Endothelial cell of umbilical vein (primary cell): ENCODE measurements at regions not wholly inside any gene's neighbourhood (a gene's known extent, or its start where the extent isn't known, plus 50 kb on each side); places are given as distances from the start of the nearest gene placed in this dataset.

Experiments used
- BruUV-seq: library from RNA; stranded (reverse); fragments of 400-500 nt; replicated peaks from 2 replicates; lab custom pipeline; 2021; lab: Mats Ljungman, UMichigan
- CTCF ChIA-PET: fragments of 300-600, 350-600 bp; sonication (Branson Sonifier 250); formaldehyde crosslinking; loops from one replicate; lab custom pipeline; 2021; ENCODE audit warnings: antibody characterized with exemption, inconsistent platforms; lab: Charles Lee
- POLR2A ChIA-PET: fragments of 300-600, 350-600 bp; sonication (Branson Sonifier 250); formaldehyde crosslinking; loops from one replicate; lab custom pipeline; 2021; ENCODE audit warnings: antibody characterized with exemption, inconsistent platforms; lab: Charles Lee
- DNase-seq: peaks from one replicate; pipeline ENCODE4 v3.0.0-alpha.2; 2011; ENCODE audit warnings: low read depth, low spot score
- FAIRE-seq: peaks from 2 replicates; lab custom pipeline; 2011; peaks lifted over from hg19 to GRCh38; lab: Jason Lieb, UNC
- H2AFZ ChIP-seq: 2 replicates; pipeline ENCODE4 v1.6.0; 2012; ENCODE audit warnings: low read depth, low read length, control low read depth, inconsistent platforms
- H3K27ac ChIP-seq: 2 replicates; pipeline ENCODE4 v1.5.1; 2011; ENCODE audit warnings: low read depth, mild to moderate bottlenecking, control low read depth, low read length, moderate library complexity; ENCODE audit not compliant: insufficient read depth
- H3K27me3 ChIP-seq, 2 experiments: 2 replicates each; pipeline versions ENCODE4 v1.6.0 to v1.6.1; 2011; ENCODE audit warnings: low read length in 2 of 2, mixed read lengths in 1 of 2; ENCODE audit not compliant: control insufficient read depth in 2 of 2, insufficient read depth in 2 of 2
- H3K36me3 ChIP-seq, 2 experiments: 2 replicates in 1 of 2; 3 replicates in 1 of 2; pipeline ENCODE4 v1.5.1; 2011; ENCODE audit warnings: low read length in 2 of 2, mild to moderate bottlenecking in 1 of 2, moderate library complexity in 1 of 2; ENCODE audit not compliant: control insufficient read depth in 2 of 2, insufficient read depth in 2 of 2; ENCODE audit errors: extremely low read depth in 1 of 2
- H3K4me1 ChIP-seq: 3 replicates; pipeline ENCODE4 v1.5.1; 2011; ENCODE audit warnings: mild to moderate bottlenecking, low read length; ENCODE audit not compliant: control insufficient read depth, insufficient read depth; ENCODE audit errors: extremely low read depth
- H3K4me2 ChIP-seq: 2 replicates; pipeline ENCODE4 v1.6.1; 2011; ENCODE audit warnings: low read length, control low read depth, mixed read lengths; ENCODE audit not compliant: insufficient read depth
- H3K4me3 ChIP-seq, 3 experiments: fragments of 200-600 bp in 1 of 3; sonication (generic), shearing (Covaris generic) in 1 of 3; replicated peaks in 1 of 3; 2 replicates each; pipeline ENCODE4 v1.5.1; 2011 to 2016; ENCODE audit warnings: control low read depth in 3 of 3, low read length in 3 of 3, mild to moderate bottlenecking in 2 of 3, inconsistent platforms in 1 of 3, low read depth in 1 of 3, moderate library complexity in 1 of 3; ENCODE audit not compliant: insufficient read depth in 1 of 3
- H3K79me2 ChIP-seq: 2 replicates; pipeline ENCODE4 v1.6.0; 2012; ENCODE audit warnings: low read length, inconsistent platforms; ENCODE audit not compliant: control insufficient read depth, insufficient read depth
- H3K9ac ChIP-seq: replicated peaks from 2 replicates; pipeline ENCODE3; 2011; ENCODE audit warnings: low read length, control low read depth; ENCODE audit not compliant: insufficient read depth; ENCODE audit errors: extremely low read depth
- H3K9me1 ChIP-seq: replicated peaks from 3 replicates; pipeline ENCODE4 v1.6.0; 2011; ENCODE audit warnings: mild to moderate bottlenecking, low read length; ENCODE audit not compliant: control insufficient read depth, insufficient read depth; ENCODE audit errors: extremely low read depth
- H3K9me3 ChIP-seq: replicated peaks from 2 replicates; pipeline ENCODE4 v1.5.1; 2012; ENCODE audit warnings: low read length, inconsistent platforms; ENCODE audit not compliant: control insufficient read depth, insufficient read depth
- H4K20me1 ChIP-seq: replicated peaks from 2 replicates; pipeline ENCODE3; 2011; ENCODE audit warnings: mild to moderate bottlenecking, low read length; ENCODE audit not compliant: control insufficient read depth, insufficient read depth; ENCODE audit errors: extremely low read depth
- EZH2 ChIP-seq: IDR thresholded peaks from 2 replicates; pipeline ENCODE4 v1.6.1; 2012; ENCODE audit warnings: borderline replicate concordance, low read depth, mild to moderate bottlenecking, moderate library complexity, low read length, inconsistent platforms; ENCODE audit not compliant: severe bottlenecking
- FOS ChIP-seq: IDR thresholded peaks from 2 replicates; pipeline ENCODE4 v1.6.1; 2011; ENCODE audit warnings: mild to moderate bottlenecking, low read length, moderate library complexity, borderline replicate concordance; ENCODE audit not compliant: insufficient read depth
- GATA2 ChIP-seq: IDR thresholded peaks from 2 replicates; pipeline ENCODE4 v1.7.0; 2011; ENCODE audit warnings: low read depth, mild to moderate bottlenecking, moderate library complexity, mixed read lengths, low read length; ENCODE audit not compliant: insufficient read length, insufficient read depth
- JUN ChIP-seq: IDR thresholded peaks from 2 replicates; pipeline ENCODE4 v1.6.1; 2011; ENCODE audit warnings: borderline replicate concordance, low read depth; ENCODE audit not compliant: insufficient read length, insufficient read depth
- MYC ChIP-seq: IDR thresholded peaks from one replicate; pipeline ENCODE4 v1.6.1; 2011; ENCODE audit warnings: mild to moderate bottlenecking, low read depth, low read length
- POLR2A ChIP-seq: IDR thresholded peaks from 2 replicates; pipeline ENCODE4 v1.6.1; 2012; ENCODE audit warnings: low read depth, mild to moderate bottlenecking, control low read depth, low read length
- POLR2AphosphoS5 ChIP-seq: IDR thresholded peaks from 2 replicates; pipeline ENCODE4 v1.6.1; 2012; ENCODE audit warnings: low read depth, mild to moderate bottlenecking, control low read depth, low read length, moderate library complexity; ENCODE audit not compliant: insufficient read depth
- dilution Hi-C: fragments of 300-500 bp; cut with MboI; formaldehyde crosslinking; loops from one replicate; pipeline ENCODE4 v1.15.0; 2019; ENCODE audit warnings: low sequenced_read_pairs; ENCODE audit not compliant: extremely low pct_ligation_motif_present
- intact Hi-C: fragments of 100-400 bp; cut with micrococcal nuclease; formaldehyde crosslinking; loops from one replicate; pipeline ENCODE4 v1.10.0; 2022
- TF ChIP-seq, protein P1 (sequence below), 2 donors: IDR thresholded peaks; 1 replicate in 1 of 2; 2 replicates in 1 of 2; pipeline ENCODE4 v1.5.1; 2011; ENCODE audit warnings: low read length in 2 of 2, mild to moderate bottlenecking in 2 of 2, moderate library complexity in 2 of 2, control low read depth in 1 of 2, inconsistent platforms in 1 of 2, low read depth in 1 of 2; ENCODE audit not compliant: insufficient read depth in 1 of 2; ENCODE audit errors: extremely low read depth in 1 of 2
- TF ChIP-seq, protein P2 (sequence below): IDR thresholded peaks from 2 replicates; pipeline ENCODE4 v1.6.1; 2011; ENCODE audit not compliant: insufficient read depth, insufficient read length

DNA sequence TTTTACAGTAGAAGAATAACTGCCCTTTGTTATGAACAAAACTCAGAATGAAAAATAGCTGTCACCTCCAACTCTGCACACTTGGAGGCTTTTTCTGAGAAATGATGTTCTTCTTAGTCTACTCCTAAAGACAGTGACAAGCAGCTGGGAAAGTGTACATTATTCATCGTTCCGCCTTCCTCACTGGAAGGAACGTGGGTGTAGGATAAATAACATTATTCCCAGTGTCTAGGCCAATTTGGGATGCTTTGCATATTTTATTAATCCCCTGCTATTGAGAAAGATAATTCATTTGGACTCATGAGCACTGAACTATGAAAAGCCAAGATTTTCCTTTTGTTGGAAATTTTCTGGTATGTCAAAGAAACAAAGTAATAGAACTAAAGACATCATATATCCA lies 87.8 kb downstream of the VCX2 start:
- H3K27ac ChIP-seq: no peak overlapping the region
- H3K27me3 ChIP-seq: no peaks in the 10 kb centered on the region
- FAIRE-seq (no peak), DNase-seq (no peak)
- intact Hi-C loops (no loop called here), dilution Hi-C loops (no loop called here)
- no peak overlapping the region for H3K9ac ChIP-seq
- H3K79me2 ChIP-seq: no peaks in the 10 kb centered on the region
- H3K4me2 ChIP-seq: no peak overlapping the region
- no peak overlapping the region for H2AFZ ChIP-seq
- no peaks in the 10 kb centered on the region for H3K9me1 ChIP-seq
- no peaks in the 10 kb centered on the region for H3K9me3 ChIP-seq
- BruUV-seq: no TSS peak
- H4K20me1 ChIP-seq: no peaks in the 10 kb centered on the region
- H3K4me1 ChIP-seq: no peaks in the 10 kb centered on the region
- H3K36me3 ChIP-seq: no peaks in the 10 kb centered on the region
- CTCF ChIA-PET: no interaction called here
- no peak overlapping the region for H3K4me3 ChIP-seq
- TF ChIP-seq GATA2 (no peak), JUN (no peak), MYC (no peak), EZH2 (no peak)
- TF ChIP-seq, protein P1, sequence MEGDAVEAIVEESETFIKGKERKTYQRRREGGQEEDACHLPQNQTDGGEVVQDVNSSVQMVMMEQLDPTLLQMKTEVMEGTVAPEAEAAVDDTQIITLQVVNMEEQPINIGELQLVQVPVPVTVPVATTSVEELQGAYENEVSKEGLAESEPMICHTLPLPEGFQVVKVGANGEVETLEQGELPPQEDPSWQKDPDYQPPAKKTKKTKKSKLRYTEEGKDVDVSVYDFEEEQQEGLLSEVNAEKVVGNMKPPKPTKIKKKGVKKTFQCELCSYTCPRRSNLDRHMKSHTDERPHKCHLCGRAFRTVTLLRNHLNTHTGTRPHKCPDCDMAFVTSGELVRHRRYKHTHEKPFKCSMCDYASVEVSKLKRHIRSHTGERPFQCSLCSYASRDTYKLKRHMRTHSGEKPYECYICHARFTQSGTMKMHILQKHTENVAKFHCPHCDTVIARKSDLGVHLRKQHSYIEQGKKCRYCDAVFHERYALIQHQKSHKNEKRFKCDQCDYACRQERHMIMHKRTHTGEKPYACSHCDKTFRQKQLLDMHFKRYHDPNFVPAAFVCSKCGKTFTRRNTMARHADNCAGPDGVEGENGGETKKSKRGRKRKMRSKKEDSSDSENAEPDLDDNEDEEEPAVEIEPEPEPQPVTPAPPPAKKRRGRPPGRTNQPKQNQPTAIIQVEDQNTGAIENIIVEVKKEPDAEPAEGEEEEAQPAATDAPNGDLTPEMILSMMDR (IDR thresholded peaks at IDR 0.05; ENCODE audit: extremely low read depth in 1 of 2, insufficient read depth in 1 of 2, low read depth in 1 of 2, low read length in 2 of 2): no peak
- POLR2A ChIA-PET: no interaction called here

DNA sequence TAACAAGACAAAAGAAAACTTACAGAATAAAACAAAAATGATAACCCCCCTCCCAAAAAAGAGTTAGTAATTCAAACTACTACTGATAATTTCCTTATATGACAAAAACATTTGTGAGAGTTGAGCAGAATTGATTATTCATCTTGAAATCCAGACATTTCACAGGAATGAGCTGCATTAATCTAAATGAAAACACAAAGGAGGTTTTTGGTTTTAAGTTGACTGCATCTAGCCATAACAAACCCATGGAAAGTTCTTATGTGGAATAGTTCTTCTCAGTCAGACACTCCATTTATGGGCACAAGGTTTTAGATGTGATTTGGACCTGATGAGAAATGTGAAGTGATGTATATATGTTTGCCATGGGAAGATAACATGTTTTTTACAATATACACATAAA lies 95.4 kb downstream of the VCX2 start:
- Histone ChIP-seq H3K27me3 (no peaks in the 10 kb centered on the region), H3K4me2 (no peak overlapping the region), H3K79me2 (no peaks in the 10 kb centered on the region), H2AFZ (no peak overlapping the region), H3K27ac (no peak overlapping the region), H3K36me3 (no peaks in the 10 kb centered on the region), H3K4me3 (no peak overlapping the region), H4K20me1 (no peaks in the 10 kb centered on the region), H3K9ac (no peak overlapping the region), H3K9me1 (no peaks in the 10 kb centered on the region), H3K9me3 (no peaks in the 10 kb centered on the region), H3K4me1 (no peaks in the 10 kb centered on the region)
- dilution Hi-C loops: no loop called here
- ChIA-PET POLR2A (no interaction called here), CTCF (no interaction called here)
- no TSS peak for BruUV-seq
- TF ChIP-seq POLR2AphosphoS5: no peak
- TF ChIP-seq, protein P1 (IDR thresholded peaks at IDR 0.05; ENCODE audit: extremely low read depth in 1 of 2, insufficient read depth in 1 of 2, low read depth in 1 of 2, low read length in 2 of 2): no peak
- TF ChIP-seq GATA2: no peak
- TF ChIP-seq, protein P2, sequence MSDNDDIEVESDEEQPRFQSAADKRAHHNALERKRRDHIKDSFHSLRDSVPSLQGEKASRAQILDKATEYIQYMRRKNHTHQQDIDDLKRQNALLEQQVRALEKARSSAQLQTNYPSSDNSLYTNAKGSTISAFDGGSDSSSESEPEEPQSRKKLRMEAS: no peak
- TF ChIP-seq MYC: no peak
- TF ChIP-seq POLR2A: no peak
- no peak for TF ChIP-seq FOS
- TF ChIP-seq JUN: no peak
- TF ChIP-seq EZH2: no peak
- intact Hi-C loops: no loop called here
- DNase-seq (no peak), FAIRE-seq (no peak)
